GM19467 (cell line): ENCODE measurements at regions not wholly inside any gene's neighbourhood (a gene's known extent, or its start where the extent isn't known, plus 50 kb on each side); places are given as distances from the start of the nearest gene placed in this dataset.

Source experiments
- ATAC-seq: cut with Tn5 transposase; IDR thresholded peaks from one replicate; pipeline ENCODE4 v1.9.1; 2021; ENCODE audit warnings: mild to moderate bottlenecking, moderate library complexity; ENCODE audit not compliant: unreplicated experiment

GRCh38 chr4:24303926-24304325 is 280.4 kb downstream of the DHX15 start:
- ATAC-seq, result no peak

DNA sequence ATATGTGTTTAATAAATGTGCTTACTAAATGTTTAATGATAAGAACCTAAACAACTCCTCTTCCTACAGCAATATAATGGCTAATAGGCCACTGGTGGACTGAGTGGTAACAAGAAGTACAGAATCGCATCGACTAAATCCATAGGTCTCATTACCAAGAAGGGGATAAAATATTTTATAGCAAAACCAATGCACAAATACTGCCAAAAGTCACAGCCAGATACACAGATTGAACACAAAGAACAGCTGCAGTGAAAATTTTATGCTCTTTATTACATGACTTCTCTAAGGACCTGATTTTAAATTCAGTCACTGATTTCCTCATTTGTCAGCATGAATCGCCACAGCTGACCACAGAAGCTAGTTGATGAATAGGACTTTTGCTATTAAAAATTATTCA is 285.4 kb downstream of the DHX15 start:
- no peak for ATAC-seq

GRCh38 chr4:24287096-24287495 is 297.3 kb downstream of the DHX15 start:
- ATAC-seq, result no peak

DNA sequence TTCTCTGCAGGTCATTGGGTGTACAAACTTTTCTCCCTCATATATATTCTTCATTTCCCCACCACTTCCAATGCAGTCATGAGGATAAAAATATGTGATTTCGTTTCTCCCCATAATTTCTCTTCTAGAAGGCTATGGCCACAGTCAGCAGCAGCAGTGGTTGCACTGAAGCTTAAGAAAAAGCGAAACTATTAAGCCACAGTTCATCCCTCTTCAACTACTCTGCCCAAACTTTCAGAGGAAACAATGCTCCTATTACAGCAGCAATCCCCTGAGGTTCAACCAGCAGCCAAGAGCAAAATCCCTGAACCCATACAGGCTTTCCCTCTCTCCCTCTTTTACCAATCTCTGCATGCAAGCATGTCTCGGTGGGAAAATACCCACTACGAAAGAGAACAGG is 298.6 kb downstream of the DHX15 start:
- ATAC-seq, result no peak

GRCh38 chr4:24282446-24282845 is 301.9 kb downstream of the DHX15 start:
- ATAC-seq, result no peak

DNA sequence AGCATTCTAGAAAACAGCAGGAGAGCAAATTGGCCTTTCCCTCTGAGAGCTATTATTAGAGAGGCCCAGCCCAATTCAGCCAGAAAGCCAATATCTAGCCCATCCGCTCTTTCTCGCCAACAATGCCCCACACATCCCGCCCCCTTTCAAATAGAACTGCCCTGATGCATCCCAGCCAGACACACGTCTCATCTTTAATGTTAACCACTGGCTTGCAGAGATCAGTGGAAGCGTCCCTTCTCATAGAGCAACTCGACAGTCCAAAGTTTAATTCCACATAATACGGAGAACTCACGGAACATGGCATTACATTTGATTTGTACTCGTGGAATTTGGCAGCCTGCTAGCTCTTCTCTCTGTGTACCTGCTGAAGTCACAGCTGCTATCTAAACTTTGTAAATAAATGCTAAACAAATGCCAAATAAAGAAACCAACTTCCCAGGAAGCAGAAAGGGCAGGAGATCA is 304.4 kb downstream of the DHX15 start:
- no peak for ATAC-seq

- no peak for ATAC-seq
These were observed 304.9 kb downstream of the DHX15 start for GRCh38 chr4:24279469-24279868.

GRCh38 chr4:24278693-24279092 is 305.7 kb downstream of the DHX15 start:
- no peak for ATAC-seq

DNA sequence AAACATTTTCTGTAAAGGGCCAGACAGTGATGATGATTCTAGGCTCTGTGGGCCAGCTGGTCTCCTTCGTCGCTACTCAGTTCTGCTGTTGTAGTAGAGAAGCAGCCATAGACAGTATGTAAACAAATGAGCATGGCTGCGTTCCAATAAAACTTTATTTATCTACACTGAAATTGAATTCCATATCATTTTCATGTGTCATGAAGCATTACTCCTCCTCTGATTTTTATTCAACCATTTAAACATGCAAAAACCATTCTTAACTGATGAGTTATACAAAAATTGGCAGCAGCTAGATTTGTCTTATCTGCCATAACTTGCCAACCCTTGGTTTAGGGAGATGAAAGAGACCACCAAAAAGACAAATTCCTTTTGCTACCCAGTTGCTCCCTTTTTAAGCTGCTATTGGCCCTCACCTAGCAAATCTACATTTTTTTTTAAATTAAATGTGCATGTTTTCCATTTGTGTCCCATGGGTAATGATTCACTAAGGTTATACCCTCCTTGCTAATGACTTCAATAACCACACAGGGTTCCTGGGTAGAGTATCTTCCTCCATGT is 309.9 kb downstream of the DHX15 start:
- no peak for ATAC-seq

DNA sequence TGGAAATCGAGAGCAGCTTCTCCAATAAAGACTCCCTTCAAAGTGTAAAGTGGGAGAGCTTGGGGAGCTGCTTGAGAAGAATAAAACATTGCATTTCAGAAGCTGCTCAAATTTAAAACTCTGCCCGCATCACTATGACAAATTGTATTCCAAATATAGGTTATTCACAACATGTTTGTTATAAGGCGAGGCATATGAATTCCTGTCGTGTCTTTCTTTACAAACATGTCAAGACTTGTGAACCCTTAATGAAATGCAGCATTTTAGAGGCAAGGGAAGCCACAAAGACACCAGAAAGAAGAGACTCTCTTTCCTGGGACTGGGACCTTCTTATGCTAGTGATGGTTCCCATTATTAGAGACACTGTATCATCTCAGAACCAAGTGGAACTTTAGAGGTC is 311.2 kb downstream of the DHX15 start:
- ATAC-seq, result no peak

GRCh38 chr4:24266951-24267722 is 317.2 kb downstream of the DHX15 start:
- ATAC-seq, result no peak

GRCh38 chr4:24265989-24266388 is 318.4 kb downstream of the DHX15 start:
- no peak for ATAC-seq

- ATAC-seq, result no peak
These were observed 321.7 kb downstream of the DHX15 start for GRCh38 chr4:24262616-24263015.

DNA sequence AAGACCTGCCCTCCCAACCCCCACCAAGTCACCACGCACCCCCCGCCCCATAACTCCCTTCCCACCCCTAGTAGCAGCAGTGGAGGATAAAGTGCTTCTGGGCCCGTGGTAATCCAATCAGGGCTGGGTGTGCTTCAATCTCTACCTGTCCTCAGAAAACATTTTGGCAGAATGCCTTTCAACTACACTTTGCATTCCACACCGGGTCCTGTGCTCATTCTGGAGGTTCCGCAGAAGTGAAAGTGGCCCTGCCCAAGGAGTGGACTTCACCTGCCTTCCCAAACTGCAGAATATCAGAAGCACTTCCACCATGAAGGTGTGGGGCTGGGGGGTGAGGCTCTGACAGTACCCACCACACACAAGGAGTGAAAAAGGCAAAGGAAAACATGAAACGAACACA is 322.3 kb downstream of the DHX15 start:
- ATAC-seq, result no peak

GRCh38 chr4:24260923-24261564 is 323.3 kb downstream of the DHX15 start:
- ATAC-seq, result no peak

DNA sequence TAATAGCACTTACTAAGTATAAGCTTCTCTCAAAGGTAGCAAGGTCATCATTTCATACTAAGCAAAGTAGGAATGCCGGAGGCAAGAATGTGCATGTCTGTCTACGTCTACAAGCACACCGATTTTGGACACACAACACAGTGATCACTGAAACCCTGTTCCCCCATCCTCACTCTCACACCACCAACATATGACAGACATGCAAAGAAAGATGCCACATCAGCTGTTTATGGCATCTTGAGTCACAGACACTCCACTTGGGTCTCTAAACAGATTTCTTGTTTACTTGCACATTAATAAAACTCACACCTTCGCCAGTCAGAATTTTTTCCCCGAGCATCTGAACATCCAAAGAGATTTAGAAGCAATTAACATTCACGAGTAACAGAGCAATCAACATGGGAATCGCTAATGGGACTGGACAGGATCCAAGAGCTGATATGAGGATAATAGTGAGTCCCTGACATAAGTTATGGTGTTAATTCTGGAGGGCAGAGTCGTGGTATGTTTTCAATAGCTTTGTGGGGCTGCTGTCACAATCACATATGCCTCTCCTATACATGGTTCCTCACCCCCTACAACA is 324.1 kb downstream of the DHX15 start:
- no peak for ATAC-seq

DNA sequence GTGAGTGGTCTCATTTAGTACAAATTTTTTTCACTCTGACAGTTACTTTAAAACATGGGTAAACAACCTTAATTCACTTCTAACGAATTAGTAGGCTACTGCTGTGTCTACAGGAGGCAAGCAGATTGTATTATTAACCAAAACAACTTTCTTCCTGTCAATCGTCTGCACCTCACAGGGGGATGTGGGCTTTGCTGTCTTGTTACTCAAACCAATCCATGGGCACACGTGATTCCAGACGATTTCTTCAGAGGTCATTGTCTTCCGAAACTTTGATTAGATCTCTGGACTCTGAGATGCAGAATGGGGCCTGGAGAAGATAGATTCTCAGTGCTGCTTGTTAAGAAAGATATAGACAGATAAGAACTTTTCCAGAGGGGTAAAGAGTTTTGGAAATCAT is 327.8 kb downstream of the DHX15 start:
- no peak for ATAC-seq

GRCh38 chr4:24256066-24256465 is 328.3 kb downstream of the DHX15 start:
- no peak for ATAC-seq

DNA sequence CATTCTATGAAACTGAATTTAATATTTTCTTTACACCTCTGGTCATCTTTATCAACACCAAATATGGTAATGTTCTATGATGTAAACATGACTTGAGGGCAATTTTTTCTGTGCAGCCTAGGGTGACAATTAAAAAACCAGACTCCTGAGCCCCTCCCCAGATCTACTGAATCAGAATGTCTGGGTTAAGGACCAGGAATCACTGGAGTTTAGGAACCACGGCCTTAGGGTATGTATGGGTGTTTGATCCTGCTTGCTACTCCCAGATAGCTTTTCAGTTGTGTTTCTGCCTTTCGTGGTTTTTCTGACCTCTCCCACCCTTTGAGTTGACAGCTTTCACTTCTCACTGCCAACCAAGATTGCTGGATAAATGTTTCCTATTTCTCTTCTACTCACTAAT is 332.2 kb downstream of the DHX15 start:
- no peak for ATAC-seq

DNA sequence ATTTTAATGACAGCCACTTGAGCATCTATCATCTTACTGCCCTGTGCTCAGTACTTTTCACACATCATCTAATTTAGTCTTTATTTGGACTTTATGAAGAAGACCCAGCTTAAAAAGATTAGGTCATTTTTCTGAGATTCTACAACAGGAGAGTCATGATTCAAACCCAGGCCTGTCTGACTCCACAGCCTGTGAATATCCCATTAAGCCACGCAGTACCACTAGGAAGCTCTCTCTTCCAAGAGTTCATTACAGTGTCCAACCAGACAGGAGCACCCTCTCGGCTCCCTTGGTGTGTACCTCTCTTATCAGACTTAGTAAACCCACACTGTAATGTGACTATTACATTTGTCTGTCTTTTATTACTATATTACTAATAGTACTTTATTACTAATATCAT is 332.8 kb downstream of the DHX15 start:
- no peak for ATAC-seq

DNA sequence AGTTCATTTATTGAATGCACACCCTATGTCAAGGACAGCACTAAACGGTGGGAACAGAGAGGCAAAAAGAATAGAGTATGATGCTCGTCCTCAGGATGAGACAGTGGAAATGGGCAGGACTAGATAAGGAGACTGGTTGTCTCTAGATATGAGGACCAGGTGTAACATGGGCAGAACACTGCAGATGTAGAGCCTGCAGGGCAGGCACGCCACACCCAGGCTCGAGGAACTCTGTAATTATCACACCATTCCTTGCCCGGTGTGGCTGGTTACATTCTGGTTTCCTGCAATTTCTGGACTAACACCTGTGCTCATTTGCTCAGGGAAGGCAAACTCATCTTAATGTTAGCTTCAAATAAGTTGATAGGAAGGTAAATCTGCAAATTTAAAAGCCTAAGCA is 334.4 kb downstream of the DHX15 start:
- no peak for ATAC-seq
